ENCODE measurements at regions not wholly inside any gene's neighbourhood (a gene's known extent, or its start where the extent isn't known, plus 50 kb on each side); places are given as distances from the start of the nearest gene placed in this dataset.

GRCh38 chrX:118878977-118879376, 55.4 kb downstream of the ZCCHC12 start:
- no peak overlapping the region for H3K4me3 ChIP-seq (ENCODE audit: low read depth, low read length)
- TF ChIP-seq CTCF (IDR thresholded peaks at IDR 0.05; ENCODE audit: low read depth, low read length, missing control alignments): no peak

GRCh38 chrX:118879586-118879985, 56.0 kb downstream of the ZCCHC12 start:
- no peak overlapping the region for H3K4me3 ChIP-seq (ENCODE audit: low read depth, low read length)
- DNase-seq (ENCODE audit: low read depth): no peak
- TF ChIP-seq CTCF (IDR thresholded peaks at IDR 0.05; ENCODE audit: low read depth, low read length, missing control alignments): no peak

More at GRCh38 chrX:118878977-118879376, 55.4 kb downstream of the ZCCHC12 start:
- DNase-seq (ENCODE audit: low read depth): no peak

- no peak overlapping the region for H3K4me3 ChIP-seq (ENCODE audit: low read depth, low read length)
- no peak for DNase-seq (ENCODE audit: low read depth)
- no peak for TF ChIP-seq CTCF (IDR thresholded peaks at IDR 0.05; ENCODE audit: low read depth, low read length, missing control alignments)
These were observed 60.4 kb downstream of the ZCCHC12 start for GRCh38 chrX:118883994-118884393.

GRCh38 chrX:118884552-118885138, 61.0 kb downstream of the ZCCHC12 start:
- no peak overlapping the region for H3K4me3 ChIP-seq (ENCODE audit: low read depth, low read length)
- TF ChIP-seq CTCF (IDR thresholded peaks at IDR 0.05; ENCODE audit: low read depth, low read length, missing control alignments): no peak

GRCh38 chrX:118893923-118894322, 70.3 kb downstream of the ZCCHC12 start:
- H3K4me3 ChIP-seq (ENCODE audit: low read depth, low read length): no peak overlapping the region
- no peak for TF ChIP-seq CTCF (IDR thresholded peaks at IDR 0.05; ENCODE audit: low read depth, low read length, missing control alignments)
- DNase-seq (ENCODE audit: low read depth): no peak

More at GRCh38 chrX:118884552-118885138, 61.0 kb downstream of the ZCCHC12 start:
- no peak for DNase-seq (ENCODE audit: low read depth)

GRCh38 chrX:118901991-118902390, 72.4 kb upstream of the LONRF3 start:
- no peak for TF ChIP-seq CTCF (IDR thresholded peaks at IDR 0.05; ENCODE audit: low read depth, low read length, missing control alignments)
- no peak for DNase-seq (ENCODE audit: low read depth)
- no peak overlapping the region for H3K4me3 ChIP-seq (ENCODE audit: low read depth, low read length)

GRCh38 chrX:118904218-118904617, 70.2 kb upstream of the LONRF3 start:
- TF ChIP-seq CTCF (IDR thresholded peaks at IDR 0.05; ENCODE audit: low read depth, low read length, missing control alignments): no peak
- H3K4me3 ChIP-seq (ENCODE audit: low read depth, low read length): no peak overlapping the region
- peak; percentile 3 for DNase-seq (ENCODE audit: low read depth)

Measured in GM12864 (cell line).